ENCODE measurements at regions not wholly inside any gene's neighbourhood (a gene's known extent, or its start where the extent isn't known, plus 50 kb on each side); places are given as distances from the start of the nearest gene placed in this dataset.

- DNase-seq (ENCODE audit: low read depth), result no peak
Measured at GRCh38 chr2:13536941-13537340, 820.2 kb downstream of the TRIB2 start.

- DNase-seq (ENCODE audit: low read depth), result peak; percentile 7
Measured at GRCh38 chr2:13537771-13538349, 821.1 kb downstream of the TRIB2 start.

GRCh38 chr2:13539296-13539695, 822.6 kb downstream of the TRIB2 start:
- no peak for DNase-seq (ENCODE audit: low read depth)

- no peak for DNase-seq (ENCODE audit: low read depth)
Measured at GRCh38 chr2:13542061-13542460, 825.3 kb downstream of the TRIB2 start.

- no peak for DNase-seq (ENCODE audit: low read depth)
Measured at GRCh38 chr2:13542642-13543041, 825.9 kb downstream of the TRIB2 start.

- DNase-seq (ENCODE audit: low read depth), result no peak
Measured at GRCh38 chr2:13543550-13543949, 826.8 kb downstream of the TRIB2 start.

GRCh38 chr2:13545320-13545719, 828.6 kb downstream of the TRIB2 start:
- DNase-seq (ENCODE audit: low read depth), result peak; percentile 24

- DNase-seq (ENCODE audit: low read depth), result no peak
Measured at GRCh38 chr2:13546131-13546530, 829.4 kb downstream of the TRIB2 start.

GRCh38 chr2:13550285-13551231, 833.8 kb downstream of the TRIB2 start:
- peak; percentile 15 for DNase-seq (ENCODE audit: low read depth)

GRCh38 chr2:13558368-13558767, 841.6 kb downstream of the TRIB2 start:
- peak; percentile 88 for DNase-seq (ENCODE audit: low read depth)

GRCh38 chr2:13560322-13560721, 843.6 kb downstream of the TRIB2 start:
- DNase-seq (ENCODE audit: low read depth), result no peak

GRCh38 chr2:13572466-13572865, 855.7 kb downstream of the TRIB2 start:
- peak; percentile 70 for DNase-seq (ENCODE audit: low read depth)

GRCh38 chr2:13574831-13575230, 858.1 kb downstream of the TRIB2 start:
- DNase-seq (ENCODE audit: low read depth), result no peak

- DNase-seq (ENCODE audit: low read depth), result no peak
Measured at GRCh38 chr2:13576406-13577036, 859.8 kb downstream of the TRIB2 start.

- DNase-seq (ENCODE audit: low read depth), result no peak
Measured at GRCh38 chr2:13578547-13578946, 861.8 kb downstream of the TRIB2 start.

GRCh38 chr2:13581471-13581870, 864.7 kb downstream of the TRIB2 start:
- DNase-seq (ENCODE audit: low read depth), result peak; percentile 3

GRCh38 chr2:13583609-13584008, 866.9 kb downstream of the TRIB2 start:
- no peak for DNase-seq (ENCODE audit: low read depth)

- no peak for DNase-seq (ENCODE audit: low read depth)
Measured at GRCh38 chr2:13584020-13584419, 867.3 kb downstream of the TRIB2 start.

- DNase-seq (ENCODE audit: low read depth), result no peak
Measured at GRCh38 chr2:13585732-13586131, 869.0 kb downstream of the TRIB2 start.

- no peak for DNase-seq (ENCODE audit: low read depth)
Measured at GRCh38 chr2:13596233-13596632, 879.5 kb downstream of the TRIB2 start.

GRCh38 chr2:13597176-13597575, 880.4 kb downstream of the TRIB2 start:
- DNase-seq (ENCODE audit: low read depth), result peak; percentile 59

- no peak for DNase-seq (ENCODE audit: low read depth)
Measured at GRCh38 chr2:13601506-13601905, 884.8 kb downstream of the TRIB2 start.

Data from ELR (cell line).